Head of caudate nucleus (tissue), 42 donors: ENCODE measurements at regions not wholly inside any gene's neighbourhood (a gene's known extent, or its start where the extent isn't known, plus 50 kb on each side); places are given as distances from the start of the nearest gene placed in this dataset.

Experiments used
- DNase-seq, 42 donors: peaks; one replicate each; pipeline versions ENCODE4 v3.0.0 to v3.0.0-alpha.2; 2020 to 2021; ENCODE audit warnings: mixed read lengths in 7 of 42
- intact Hi-C: fragments of 100-400 bp; cut with DNase I; formaldehyde crosslinking; loops from one replicate; pipeline ENCODE4 v1.15.0; 2022

GRCh38 chr1:191882870-191883269 lies 275.4 kb upstream of the RGS18 start:
- DNase-seq: no peak
- intact Hi-C loops: no loop called here

GRCh38 chr1:191886977-191887376 lies 271.3 kb upstream of the RGS18 start:
- DNase-seq: no peak
- intact Hi-C loops: no loop called here

- no peak for DNase-seq
These were observed 269.2 kb upstream of the RGS18 start for GRCh38 chr1:191888996-191889622.

GRCh38 chr1:191889623-191890003 lies 268.6 kb upstream of the RGS18 start:
- intact Hi-C loops: no loop called here
- no peak for DNase-seq

More at GRCh38 chr1:191888996-191889622, 269.2 kb upstream of the RGS18 start:
- intact Hi-C loops: no loop called here

- no peak for DNase-seq
- intact Hi-C loops: no loop called here
These were observed 267.7 kb upstream of the RGS18 start for GRCh38 chr1:191890433-191891088.

GRCh38 chr1:191892716-191893115 lies 265.5 kb upstream of the RGS18 start:
- intact Hi-C loops: no loop called here
- no peak for DNase-seq

- DNase-seq: no peak
- intact Hi-C loops: no loop called here
These were observed 263.2 kb upstream of the RGS18 start for GRCh38 chr1:191895049-191895448.

GRCh38 chr1:191895462-191896058 lies 262.7 kb upstream of the RGS18 start:
- intact Hi-C loops: no loop called here
- no peak for DNase-seq

- no peak for DNase-seq
- intact Hi-C loops: no loop called here
These were observed 261.1 kb upstream of the RGS18 start for GRCh38 chr1:191897134-191897533.

- no peak for DNase-seq
- intact Hi-C loops: no loop called here
These were observed 256.6 kb upstream of the RGS18 start for GRCh38 chr1:191901651-191902050.

- intact Hi-C loops: no loop called here
- no peak for DNase-seq
These were observed 253.3 kb upstream of the RGS18 start for GRCh38 chr1:191904991-191905390.

- no peak for DNase-seq
- intact Hi-C loops: no loop called here
These were observed 252.5 kb upstream of the RGS18 start for GRCh38 chr1:191905781-191906180.

- DNase-seq: no peak
- intact Hi-C loops: no loop called here
These were observed 251.1 kb upstream of the RGS18 start for GRCh38 chr1:191907121-191907520.

GRCh38 chr1:191910245-191910644 lies 248.0 kb upstream of the RGS18 start:
- DNase-seq: no peak
- intact Hi-C loops: no loop called here

GRCh38 chr1:191912517-191912916 lies 245.7 kb upstream of the RGS18 start:
- intact Hi-C loops: no loop called here
- DNase-seq: no peak

- no peak for DNase-seq
- intact Hi-C loops: no loop called here
These were observed 244.8 kb upstream of the RGS18 start for GRCh38 chr1:191913260-191913977.

GRCh38 chr1:191929383-191929782 lies 228.9 kb upstream of the RGS18 start:
- DNase-seq: no peak
- intact Hi-C loops: no loop called here

GRCh38 chr1:191943684-191944083 lies 214.6 kb upstream of the RGS18 start:
- DNase-seq: no peak
- intact Hi-C loops: no loop called here

- no peak for DNase-seq
- intact Hi-C loops: no loop called here
These were observed 204.7 kb upstream of the RGS18 start for GRCh38 chr1:191953526-191953925.

GRCh38 chr1:191959856-191960255 lies 198.4 kb upstream of the RGS18 start:
- intact Hi-C loops: no loop called here
- no peak for DNase-seq
